GM23248 (cell line): ENCODE measurements at regions not wholly inside any gene's neighbourhood (a gene's known extent, or its start where the extent isn't known, plus 50 kb on each side); places are given as distances from the start of the nearest gene placed in this dataset.

Experiments
- EZH2 ChIP-seq: fragments of 200-600 bp; sonication (generic); IDR thresholded peaks from 2 replicates; pipeline ENCODE4 v1.6.1; 2018; ENCODE audit warnings: antibody characterized with exemption, mild to moderate bottlenecking; ENCODE audit not compliant: insufficient read depth, poor library complexity, severe bottlenecking
- EZH2phosphoT487 ChIP-seq: fragments of 200-600 bp; sonication (generic); IDR thresholded peaks from 2 replicates; pipeline ENCODE4 v1.6.1; 2018; ENCODE audit warnings: antibody characterized with exemption, moderate library complexity, mild to moderate bottlenecking, low read depth; ENCODE audit not compliant: insufficient read depth

DNA sequence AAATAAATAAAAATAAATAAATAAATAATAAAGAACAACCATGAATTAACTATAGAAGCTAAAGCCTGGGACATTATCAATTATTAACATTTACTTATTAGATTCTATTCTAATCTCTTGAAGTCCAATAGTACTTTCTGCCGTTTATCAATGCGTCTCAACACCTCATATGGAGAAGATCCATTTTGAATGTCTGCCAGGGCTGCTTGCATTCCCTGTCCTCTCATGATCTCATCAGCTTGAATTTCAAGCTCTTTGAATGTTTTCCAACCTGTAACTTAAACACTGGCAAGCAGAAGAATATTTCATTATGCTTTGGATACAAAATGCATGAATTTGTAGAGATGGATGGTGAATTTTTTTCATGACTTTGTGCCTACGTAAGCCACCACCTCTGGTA, 191.9 kb upstream of the ANKFN1 start:
- TF ChIP-seq EZH2 (no peak), EZH2phosphoT487 (no peak)
